COR-L47 (cell line): ENCODE measurements at regions not wholly inside any gene's neighbourhood (a gene's known extent, or its start where the extent isn't known, plus 50 kb on each side); places are given as distances from the start of the nearest gene placed in this dataset.

Experiments used
- DNase-seq: peaks from one replicate; lab custom pipeline; 2025; lab: John Stamatoyannopoulos, UW

DNA sequence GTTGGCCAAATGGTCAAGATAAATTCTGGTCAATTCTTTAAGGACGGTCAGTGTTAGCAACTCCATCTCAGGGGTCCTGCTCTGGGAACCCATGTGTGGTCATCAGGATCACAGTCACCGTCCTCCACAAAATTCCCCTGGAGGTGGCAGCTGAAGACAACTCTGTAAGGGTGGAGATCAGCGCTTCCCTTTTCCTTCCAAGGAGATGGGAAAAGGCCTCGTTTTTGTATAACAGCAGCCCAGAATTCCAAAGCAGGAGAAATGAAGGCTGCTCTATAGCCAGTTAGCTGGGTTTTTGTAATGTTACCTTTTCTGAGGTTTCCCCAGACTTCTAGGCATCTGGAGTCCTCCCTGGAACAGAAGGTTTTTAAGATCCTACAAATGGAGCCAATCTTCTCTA is 334.8 kb downstream of the MYCN start:
- no peak for DNase-seq

DNA sequence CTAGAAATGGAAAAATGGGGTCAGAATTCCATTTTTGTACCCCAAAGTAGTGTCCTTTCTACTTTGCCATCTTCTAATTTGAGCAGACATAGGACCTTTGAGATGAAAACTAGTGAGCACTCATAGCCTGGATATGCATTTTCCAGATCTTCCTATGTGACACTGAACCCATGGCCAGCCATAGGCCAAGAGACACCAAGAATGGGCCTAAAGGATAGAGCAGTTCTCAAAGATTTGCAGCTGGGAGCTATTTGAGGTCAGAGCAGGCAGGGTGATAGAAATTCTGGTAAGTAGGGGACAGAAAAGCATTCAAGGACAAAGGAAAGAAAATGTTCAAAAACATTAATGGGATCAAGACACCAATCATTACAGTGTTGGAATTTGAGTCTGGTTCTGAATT is 332.8 kb downstream of the MYCN start:
- DNase-seq: no peak

DNA sequence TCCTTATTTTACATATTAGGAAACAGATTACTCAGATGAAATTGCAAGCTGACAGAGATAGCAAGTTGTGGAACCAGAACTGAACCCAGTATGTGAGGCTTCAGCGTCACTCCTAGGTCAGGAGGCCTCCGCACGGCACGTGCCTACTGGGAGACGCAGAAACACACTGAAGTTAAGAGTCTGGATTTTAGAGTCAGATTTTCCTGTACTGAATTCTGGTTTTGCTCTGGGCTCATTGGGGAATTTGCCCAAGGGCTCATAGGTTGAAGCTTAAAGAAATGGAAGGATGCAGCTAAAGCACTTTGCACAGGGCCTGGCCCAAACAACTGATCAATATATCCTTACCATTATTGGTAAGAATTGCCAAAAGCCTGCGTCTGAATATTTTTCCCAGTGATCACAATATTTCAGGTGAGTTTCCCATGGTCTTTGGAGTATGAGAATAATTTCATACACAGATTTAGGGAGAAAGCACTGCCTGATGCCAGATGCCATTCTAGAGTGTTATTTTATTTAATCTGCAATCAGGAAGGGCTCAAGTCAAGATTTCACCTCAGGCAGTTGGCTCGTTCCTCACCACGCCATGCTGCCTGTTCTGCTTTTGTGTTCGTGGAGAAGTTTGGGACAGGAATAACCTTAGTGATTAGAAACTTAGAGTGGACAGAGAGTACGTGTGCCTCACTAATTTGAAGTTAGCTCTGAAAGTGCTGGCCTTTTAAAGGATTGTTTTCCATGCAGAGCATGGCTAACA is 331.9 kb downstream of the MYCN start:
- DNase-seq: no peak

DNA sequence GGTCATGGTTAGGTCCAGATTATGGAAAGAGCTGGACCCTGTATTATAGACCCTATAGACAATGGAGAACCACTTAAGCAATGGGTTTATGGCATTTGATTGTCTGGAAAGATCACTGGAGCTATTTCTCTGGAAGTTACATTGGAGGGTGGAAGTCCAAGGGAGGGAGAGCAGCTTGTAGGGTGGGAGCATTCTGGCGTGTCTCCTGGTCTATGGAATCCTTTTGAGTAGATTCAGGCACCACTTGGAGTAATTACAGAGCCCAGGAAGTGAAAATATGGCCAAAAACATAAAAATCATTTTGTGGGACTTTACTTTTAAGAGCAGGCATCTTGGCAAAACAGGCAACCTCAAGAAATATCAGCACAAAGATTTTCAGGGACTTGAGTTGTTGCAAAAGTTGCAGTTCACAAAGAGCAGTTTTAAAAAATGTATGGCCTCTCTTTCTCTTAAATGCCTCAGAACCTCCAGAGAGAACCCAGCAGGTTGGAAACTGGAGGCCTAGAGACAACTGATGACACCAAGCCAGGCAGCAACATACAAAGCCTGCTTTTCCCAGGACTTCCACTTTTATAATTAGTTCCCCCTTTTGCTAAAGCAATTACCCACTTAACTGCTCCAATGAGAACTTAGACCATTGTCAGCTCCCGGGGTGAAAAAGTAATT is 331.0 kb downstream of the MYCN start:
- DNase-seq: no peak

DNA sequence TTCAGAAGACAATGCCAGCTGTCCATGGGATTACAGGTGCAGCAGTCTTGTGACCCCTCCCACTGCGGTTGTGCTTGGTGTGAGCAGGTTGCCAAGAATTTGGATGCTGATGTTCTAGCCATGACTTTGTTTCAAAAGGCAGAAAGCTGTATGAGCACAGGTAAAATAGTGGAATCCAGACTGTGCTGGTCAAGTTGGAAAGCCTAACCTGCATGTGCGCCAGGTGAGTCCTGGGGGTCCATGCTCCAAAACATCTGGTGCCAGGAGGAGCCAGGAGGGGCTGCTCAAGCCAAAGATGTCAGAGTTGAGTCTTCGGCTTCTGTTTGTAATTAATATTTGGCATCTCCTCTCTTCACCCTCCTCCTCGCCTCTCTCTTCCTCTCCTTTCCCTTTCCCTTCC is 330.1 kb downstream of the MYCN start:
- DNase-seq: no peak

DNA sequence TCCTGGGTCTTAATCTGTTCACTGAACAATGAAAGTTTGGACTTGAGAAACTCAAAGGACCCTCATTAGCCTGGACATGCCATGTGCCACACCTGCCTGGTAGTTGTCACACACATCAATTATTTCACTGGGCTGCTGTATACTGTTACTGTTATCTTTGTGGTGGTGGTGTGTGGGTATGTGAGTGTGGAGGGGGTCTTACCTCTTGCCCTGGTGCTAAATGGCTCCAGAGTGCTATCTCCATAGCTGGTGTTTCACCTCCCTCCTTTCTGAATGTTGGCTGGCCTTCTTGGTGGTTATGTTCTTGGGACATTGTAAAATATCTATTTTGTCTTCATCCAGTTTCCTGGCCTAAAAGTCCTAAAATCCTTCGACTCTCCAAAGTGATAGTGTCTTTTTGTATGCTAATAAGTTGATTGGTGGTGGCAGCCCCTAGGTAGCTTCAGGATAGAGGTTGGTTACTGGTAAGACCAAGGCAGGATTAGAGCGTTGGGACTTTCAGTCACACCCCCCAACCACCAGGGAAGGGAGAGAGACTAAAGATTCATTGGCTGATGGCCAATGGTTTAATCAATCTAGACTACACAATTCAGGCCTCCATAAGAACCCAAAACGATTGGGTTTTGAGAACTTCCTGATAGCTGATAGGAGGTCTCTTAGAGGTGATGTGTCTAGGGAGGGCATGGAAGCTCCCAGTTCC is 328.1 kb downstream of the MYCN start:
- no peak for DNase-seq

DNA sequence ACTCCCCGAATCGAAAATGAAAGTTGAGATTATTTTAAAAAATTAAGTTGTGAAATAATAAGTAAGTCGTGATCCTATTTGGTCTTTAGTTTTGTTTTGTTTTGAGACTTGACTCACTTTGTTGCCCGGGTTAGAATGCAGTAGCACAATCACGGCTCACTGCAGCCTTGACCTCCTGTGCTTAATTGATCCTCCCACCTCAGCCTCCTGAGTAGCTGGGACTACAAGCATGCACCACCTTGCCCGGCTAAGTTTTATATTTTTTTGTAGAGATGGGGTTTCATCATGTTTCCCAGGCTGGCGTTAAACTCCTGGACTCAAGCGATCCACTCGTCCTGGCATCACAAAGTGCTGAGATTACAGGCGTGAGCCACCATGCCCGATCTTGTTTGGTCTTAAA is 326.2 kb downstream of the MYCN start:
- DNase-seq: no peak

DNA sequence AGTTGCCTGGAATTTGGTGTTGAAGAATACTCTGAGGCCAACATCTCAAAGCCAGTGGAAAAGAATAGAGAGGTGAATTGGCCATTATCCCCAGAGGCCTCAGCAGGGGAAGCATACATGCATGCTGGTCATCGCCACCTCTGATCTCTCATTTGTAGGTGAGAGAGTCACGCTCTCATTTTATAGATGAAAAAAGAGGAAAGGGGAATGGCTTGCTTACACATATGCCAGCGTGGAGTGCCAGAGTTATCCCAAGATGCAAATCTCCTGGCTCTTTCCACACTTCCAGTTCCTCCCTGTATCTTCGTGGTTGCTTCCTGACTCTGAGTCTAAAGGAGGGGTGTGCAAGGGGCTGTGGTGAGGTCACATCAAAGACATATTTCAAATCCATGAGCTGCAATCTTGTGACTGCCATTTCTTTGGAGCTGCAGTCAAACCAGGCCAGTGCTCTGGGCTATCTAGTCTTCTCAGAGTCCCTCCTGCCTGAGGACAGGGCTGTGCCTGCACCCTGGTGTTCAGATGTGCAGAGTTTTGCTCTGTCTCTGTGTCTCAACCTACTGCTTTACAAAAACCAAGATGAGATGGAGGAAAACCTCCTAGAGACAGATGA is 324.7 kb downstream of the MYCN start:
- no peak for DNase-seq

DNA sequence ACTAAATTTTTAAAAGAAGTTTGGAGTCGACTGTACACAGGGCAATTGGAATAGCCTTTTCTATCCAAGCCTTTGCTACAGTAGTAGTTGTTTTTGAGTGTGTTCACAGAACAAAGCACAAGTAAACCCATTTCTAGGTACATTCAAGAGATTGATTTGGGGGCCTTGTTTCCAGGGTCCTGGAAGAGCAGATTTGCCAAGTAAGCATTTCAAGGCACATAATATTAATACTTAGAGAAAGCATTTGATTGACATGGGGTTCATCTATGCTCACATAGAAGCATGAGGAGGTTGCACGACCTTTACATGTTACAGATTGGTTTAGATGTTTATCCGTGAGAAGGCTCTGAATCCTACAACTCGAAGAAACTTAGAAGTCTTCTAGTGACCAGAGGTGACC is 324.1 kb downstream of the MYCN start:
- DNase-seq: no peak

DNA sequence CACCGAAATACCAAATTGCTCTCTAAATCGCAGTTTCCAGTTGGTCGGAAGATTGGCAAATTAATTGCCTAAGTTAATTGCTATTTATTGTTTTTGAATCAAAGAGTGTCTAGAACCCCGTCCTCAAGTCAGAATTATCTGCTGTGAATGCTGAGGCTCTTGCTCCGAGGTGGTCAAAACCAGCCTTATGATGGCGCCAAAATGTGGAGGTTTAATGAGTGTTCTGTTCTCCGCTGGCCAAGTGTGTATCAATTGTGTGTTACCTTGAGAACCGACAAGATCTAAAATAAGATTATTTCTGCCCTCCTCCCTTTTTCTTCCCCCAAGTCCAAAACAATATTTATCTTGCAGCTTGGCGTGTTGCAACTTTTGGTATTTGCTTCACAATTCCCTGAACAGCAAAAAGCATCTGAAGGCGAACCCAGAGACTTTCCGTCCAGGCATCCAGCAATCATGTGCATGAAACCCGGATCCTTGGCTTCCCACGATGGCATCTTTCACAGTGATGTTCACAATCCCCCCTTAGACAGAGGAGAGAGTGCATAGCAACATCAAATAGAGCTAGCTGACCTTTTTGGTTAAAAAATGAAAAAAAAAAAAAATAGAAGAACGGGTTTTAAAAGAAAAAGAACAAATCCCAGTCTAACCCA is 323.0 kb downstream of the MYCN start:
- DNase-seq: no peak

DNA sequence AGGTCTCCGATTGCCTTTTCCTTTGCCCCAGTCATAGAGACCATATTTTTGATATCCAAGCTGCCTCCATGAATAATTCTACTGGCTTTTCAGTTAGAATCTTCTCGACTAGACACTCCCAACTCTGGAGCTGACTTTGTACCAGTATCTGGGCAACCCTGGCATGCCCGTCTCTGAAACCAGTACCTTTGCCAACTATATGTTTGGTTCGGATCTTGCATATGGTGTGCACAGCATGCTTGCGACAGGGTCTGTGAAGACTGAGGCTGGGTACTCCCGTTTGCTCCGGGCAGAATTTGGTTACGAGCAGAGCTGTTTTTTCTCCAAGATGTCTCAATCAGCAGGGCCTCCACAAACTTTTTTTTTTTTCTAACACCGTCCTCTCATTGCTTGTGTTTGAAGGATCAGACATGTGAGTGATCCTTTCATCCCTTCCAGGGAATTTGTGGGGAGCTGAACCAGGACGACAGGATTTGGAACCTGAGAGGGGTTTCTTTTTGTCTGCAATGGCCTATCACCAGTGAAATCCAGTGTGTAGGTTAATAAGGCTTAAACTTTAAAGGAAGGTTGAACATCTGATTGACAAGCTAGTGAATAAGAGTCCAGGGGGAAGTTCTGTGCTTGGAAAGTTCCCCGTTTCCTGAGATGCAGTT is 322.3 kb downstream of the MYCN start:
- no peak for DNase-seq

DNA sequence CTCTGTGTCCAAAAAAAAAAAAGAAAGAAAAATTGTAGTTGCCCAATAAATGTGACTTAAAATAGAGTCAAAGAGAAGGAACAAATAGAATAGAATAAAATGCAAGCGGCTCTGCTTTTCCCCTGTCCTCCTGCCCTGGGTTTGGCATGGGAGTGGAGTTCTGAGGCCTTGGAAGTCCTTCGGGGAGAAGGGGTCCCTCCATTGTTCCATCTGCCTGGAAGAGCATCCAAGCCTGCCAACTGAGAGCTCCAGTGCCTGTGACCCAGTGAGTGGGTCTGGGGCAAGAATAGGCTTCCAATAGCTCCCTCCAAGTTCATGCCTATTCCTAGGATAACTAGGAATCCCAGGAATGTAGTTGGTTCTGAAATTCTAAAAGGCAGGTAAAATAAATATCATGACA is 321.4 kb downstream of the MYCN start:
- no peak for DNase-seq

DNA sequence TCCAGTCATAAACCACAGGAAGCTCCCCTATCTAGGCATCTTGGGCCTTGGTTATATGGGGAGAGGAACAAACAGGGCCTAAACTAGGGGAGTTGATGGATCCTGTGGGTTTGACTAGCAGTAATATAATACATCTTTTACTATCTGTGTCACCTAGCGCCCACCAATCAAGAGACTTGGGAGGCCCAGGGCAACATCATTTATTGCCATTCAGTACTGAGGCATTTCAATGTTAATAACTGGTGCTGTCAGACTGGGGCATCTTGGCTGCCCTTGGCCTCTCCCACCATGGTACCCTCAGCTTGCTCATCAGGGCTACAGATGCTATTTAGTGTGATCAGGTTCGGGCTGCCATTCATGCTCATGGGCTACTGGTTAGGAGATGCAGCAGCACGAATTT is 320.7 kb downstream of the MYCN start:
- DNase-seq: no peak

DNA sequence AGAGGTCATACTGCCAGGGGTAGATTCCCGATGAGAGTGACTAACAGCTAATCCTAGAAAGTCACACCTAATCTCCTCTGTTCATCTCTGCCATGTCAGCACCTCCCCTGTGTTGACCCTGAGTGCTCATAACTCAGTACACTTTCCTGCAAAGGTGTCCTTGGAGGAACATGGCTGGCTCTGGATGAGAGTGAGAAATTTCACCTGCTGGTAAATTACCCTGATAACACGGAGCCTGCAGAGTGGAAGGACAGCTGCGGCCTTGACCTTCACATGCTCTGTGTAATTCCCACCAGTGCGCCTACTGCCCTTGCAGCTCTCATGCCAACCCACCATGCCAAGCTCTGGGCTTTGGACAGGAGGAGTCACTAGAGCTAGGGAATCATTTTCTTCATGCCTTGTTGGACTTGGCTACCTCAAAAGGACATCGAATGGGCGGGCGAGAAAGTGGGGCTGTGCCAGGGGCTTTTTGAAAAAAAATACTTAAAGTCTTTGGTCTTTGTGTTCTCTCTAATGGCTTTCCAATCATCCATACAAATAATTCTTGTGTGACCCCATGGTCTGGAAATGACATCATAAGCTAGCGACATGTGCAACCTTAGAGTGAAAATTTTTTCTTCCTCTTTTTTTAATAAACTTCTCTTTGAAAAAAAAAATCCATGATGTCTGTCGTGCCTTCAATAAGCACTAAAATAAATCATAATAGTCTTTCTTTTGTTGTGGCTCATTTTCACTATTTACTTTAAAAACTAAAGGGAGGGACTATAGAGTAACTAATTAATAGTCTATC is 319.9 kb downstream of the MYCN start:
- DNase-seq: no peak

DNA sequence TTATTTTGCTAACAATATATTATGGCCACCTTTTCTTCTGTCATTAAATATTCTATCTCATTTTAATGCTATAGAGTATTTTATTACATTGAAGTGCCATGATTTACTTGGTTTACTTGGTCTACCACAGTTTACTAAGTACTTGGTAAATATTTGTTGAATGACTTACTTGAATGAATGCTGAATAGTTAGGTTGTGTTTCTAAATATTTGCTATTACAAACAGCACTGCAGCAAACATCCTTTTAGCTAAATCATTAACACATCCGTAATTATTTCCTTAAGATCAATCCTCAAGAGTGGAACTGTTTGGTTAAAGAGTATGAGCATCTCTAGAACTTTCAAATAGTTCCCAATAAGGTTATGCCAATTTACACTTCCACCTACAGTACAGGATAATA is 318.7 kb downstream of the MYCN start:
- no peak for DNase-seq

DNA sequence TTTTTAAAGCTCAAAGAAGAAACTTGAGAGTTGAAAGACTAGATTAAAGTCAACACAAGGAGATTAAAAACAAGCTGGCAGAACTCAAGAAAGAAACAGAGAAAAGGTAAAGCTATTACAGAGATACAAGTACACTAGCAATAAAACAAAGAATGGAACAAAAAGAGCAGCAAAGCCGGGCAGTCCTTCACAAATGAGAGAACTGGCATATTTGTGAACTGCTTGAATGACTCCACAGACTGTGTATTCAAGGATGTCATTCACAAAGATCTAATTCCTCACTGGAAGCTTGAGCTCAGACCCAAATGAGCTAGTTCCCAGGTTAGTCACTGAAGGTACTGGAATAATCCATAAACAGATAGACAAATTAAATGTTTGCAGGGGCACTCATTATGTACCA is 318.0 kb downstream of the MYCN start:
- no peak for DNase-seq

DNA sequence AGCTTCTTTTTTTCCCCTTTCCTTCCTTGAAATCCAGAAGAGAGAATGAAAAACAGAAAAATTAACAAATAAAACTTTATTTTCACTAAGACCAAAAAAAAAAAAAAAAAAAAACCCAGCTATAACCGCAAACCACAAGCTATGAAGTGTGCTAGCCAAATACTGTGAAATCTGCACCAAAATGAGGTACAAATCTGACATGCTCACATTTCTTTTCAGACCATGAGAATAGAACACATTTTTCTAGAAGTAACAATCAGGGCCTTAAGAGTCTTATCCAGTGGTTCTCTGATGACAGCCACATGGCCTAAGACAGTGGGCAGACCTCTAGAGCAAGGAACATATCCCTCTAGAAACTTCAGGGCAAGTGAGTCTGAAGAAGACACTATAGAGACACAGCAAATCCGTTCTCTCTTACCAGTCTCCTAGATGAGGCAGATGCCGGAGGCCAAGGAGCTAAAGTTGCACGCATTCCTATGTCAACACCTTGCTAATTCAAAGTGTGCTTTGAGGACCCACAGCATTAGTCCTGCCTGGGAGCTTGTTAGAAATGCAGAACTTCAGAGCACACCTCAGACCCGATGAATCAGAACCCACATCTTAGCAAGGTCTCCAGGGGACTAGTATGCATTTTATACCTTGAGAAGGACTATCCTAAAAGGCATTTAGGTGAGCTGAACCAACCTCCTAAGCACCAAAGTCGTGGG is 317.1 kb downstream of the MYCN start:
- no peak for DNase-seq

DNA sequence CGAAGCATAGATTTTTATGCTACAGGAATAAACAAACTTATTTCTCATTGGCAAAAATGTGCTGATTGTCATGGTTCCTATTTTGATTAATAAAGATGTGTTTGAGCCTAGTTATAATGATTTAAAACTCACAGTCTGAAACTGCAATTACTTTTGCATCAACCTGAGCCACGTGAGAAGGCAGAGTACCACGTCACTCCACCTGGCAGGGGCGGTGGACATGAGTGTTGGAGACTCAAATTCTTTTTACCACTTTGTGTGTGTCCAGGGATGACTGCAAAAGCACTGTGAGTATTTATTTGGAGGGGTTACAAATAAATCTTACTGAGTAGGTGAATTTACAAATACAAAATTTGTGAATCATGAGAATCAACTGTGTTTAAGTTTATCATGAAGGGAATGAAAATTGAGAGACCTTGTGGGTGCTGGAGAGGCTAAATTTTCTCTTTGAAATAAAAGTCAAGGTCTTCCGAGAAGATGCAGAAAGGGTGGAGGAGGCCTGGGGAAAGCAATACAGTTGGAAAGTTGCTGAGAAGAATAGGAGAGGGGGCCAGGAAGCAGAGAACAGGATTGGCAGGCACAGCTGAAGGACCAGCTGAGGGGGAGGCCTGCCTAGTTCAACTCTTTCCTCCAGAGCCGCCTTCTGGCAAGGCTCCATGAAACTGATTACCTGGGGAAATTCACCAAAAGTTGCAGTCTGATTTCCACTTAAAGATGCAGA is 316.4 kb downstream of the MYCN start:
- no peak for DNase-seq

DNA sequence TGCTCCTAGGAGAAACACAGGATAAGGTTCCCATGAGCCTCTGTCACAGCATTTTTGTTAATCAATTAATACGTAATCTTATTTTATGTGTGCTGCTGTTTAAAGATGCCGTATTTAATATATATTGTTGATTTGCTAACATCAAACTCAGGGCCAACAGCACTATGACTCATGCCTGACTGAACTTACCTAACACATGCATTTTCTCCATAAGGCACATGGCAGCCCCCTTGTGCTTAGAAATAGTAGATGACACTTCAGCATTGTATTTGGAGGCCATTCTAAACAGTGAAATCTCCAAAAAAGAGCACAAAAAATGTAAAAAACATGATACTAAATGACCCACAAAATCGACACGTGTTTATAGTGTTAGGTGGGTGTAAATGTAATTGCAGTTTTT is 314.8 kb downstream of the MYCN start:
- DNase-seq: no peak
